IPS-18c (cell line): ENCODE measurements at regions not wholly inside any gene's neighbourhood (a gene's known extent, or its start where the extent isn't known, plus 50 kb on each side); places are given as distances from the start of the nearest gene placed in this dataset.

Experiments used
- H3K4me3 ChIP-seq: 2 replicates; pipeline ENCODE4 v1.7.0; 2013; ENCODE audit warnings: low read depth, mild to moderate bottlenecking, low read length, moderate library complexity; ENCODE audit not compliant: insufficient read depth
- H3K9me3 ChIP-seq: one replicate; pipeline ENCODE4 v1.6.1; 2013; ENCODE audit warnings: mild to moderate bottlenecking, low read length, moderate library complexity; ENCODE audit not compliant: control insufficient read depth, insufficient read depth

DNA sequence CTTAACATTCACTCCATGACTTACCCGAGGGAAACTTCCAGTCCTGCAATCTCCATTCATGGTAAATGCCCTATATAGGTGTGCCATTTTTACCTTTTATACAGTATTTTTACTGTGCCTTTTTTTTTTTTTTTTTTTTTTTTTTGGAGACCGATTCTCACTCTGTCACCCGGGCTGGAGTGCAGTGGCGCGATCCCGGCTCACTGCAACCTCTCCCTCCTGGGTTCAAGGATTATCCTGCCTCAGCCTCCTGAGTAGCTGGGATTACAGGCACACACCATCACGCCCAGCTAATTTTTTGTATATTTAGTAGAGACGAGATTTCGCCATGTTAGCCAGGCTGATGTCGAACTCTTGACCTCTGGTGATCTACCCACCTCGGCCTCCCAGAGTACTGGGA lies 124.4 kb upstream of the PLPPR4 start:
- peaks cover 4% of the 10 kb centered on the region for H3K9me3 ChIP-seq
- no peak overlapping the region for H3K4me3 ChIP-seq

GRCh38 chr1:99146129-99146848 lies 118.0 kb upstream of the PLPPR4 start:
- no peak overlapping the region for H3K4me3 ChIP-seq
- H3K9me3 ChIP-seq = no peaks in the 10 kb centered on the region

- Histone ChIP-seq H3K9me3 (no peaks in the 10 kb centered on the region), H3K4me3 (no peak overlapping the region)
These were observed 114.3 kb upstream of the PLPPR4 start for GRCh38 chr1:99149952-99150351.

- no peaks in the 10 kb centered on the region for H3K9me3 ChIP-seq
These were observed 112.2 kb upstream of the PLPPR4 start for GRCh38 chr1:99152132-99152531.

GRCh38 chr1:99163671-99164070 lies 100.6 kb upstream of the PLPPR4 start:
- no peaks in the 10 kb centered on the region for H3K9me3 ChIP-seq
- no peak overlapping the region for H3K4me3 ChIP-seq

More at GRCh38 chr1:99152132-99152531, 112.2 kb upstream of the PLPPR4 start:
- no peak overlapping the region for H3K4me3 ChIP-seq

GRCh38 chr1:99170516-99170915 lies 93.8 kb upstream of the PLPPR4 start:
- H3K4me3 ChIP-seq = no peak overlapping the region
- no peaks in the 10 kb centered on the region for H3K9me3 ChIP-seq

DNA sequence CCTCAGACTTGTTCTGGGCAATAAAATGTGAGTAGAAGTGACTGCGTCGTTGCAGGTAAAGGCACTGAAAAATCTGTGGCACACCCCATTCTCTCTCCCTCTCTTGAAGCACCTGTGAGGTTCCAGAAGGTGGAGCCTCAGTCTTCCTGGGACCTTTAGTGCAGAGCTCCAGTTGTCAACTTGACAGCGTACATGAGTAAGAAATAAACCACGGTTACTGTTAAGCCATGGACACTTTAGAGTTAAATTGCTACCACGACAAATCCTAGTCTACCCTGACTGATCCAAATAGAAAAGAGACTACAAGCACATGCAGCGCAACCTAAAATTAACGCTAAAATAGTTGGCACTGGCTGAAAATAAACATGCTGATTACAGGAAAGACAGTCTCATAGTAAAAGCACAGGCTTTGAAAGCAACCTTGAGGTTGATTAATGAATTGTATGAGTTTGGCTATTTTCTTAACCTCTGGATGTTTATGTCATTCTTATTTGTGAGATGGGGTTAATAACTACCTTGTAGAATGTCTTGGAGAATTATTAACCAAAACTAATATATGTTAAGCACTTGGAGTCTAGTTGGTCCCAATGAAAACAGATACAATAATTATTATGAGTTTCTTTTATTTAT lies 93.0 kb upstream of the PLPPR4 start:
- no peak overlapping the region for H3K4me3 ChIP-seq
- H3K9me3 ChIP-seq = no peaks in the 10 kb centered on the region

DNA sequence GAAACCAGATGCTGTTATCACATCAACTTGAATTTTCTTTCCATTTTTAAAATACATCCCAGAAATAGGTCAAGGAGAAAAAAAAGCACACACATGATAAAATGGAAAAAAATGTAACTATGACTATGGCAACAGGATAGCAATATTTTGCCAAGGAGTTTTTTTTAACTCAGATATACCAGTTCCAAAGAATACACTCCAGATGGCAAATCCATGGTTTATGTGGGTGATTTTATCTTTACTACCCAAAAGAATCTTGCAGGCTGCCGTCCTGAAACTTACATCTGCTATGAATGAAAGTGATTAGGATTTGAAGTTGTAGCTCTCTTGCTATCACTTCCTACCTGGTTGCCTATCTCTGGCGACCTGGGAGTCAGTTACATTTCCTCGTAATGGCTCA lies 91.0 kb upstream of the PLPPR4 start:
- Histone ChIP-seq H3K4me3 (no peak overlapping the region), H3K9me3 (no peaks in the 10 kb centered on the region)

DNA sequence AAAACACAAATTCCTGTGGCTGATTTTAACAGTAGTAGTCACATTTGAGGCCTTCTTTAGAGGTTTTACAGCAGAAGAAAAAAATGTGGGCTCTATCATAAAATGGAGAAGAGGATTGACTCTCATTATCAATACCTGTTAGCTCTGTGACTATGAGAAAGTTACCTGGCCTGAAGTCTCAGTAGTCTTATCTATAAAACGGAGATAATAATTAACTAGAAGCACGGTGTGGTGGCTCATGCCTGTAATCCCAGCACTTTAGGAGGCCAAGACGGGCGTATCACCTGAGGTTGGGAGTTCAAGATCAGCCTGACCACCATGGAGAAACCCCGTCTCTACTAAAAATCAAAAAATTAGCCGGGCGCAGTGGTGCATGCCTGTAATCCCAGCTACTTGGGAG lies 90.4 kb upstream of the PLPPR4 start:
- Histone ChIP-seq H3K4me3 (no peak overlapping the region), H3K9me3 (no peaks in the 10 kb centered on the region)

DNA sequence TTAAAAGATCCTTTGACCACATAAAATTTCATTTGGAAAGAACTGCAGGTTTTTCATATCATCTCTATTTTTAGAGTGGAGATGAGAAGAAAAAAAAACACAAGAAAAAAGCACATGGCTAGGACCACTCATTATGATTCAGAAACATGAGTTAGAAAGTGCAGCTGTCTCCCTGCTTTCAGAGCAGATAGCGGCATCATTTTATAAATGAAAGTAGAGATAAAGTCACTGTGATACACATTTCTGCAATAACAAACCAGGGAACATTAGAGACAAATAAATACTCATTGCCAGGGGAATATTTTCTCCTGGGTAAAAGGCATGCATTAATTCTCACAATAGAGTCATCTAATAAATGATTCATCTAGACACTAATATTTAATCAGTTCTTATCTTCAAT lies 87.5 kb upstream of the PLPPR4 start:
- no peaks in the 10 kb centered on the region for H3K9me3 ChIP-seq

DNA sequence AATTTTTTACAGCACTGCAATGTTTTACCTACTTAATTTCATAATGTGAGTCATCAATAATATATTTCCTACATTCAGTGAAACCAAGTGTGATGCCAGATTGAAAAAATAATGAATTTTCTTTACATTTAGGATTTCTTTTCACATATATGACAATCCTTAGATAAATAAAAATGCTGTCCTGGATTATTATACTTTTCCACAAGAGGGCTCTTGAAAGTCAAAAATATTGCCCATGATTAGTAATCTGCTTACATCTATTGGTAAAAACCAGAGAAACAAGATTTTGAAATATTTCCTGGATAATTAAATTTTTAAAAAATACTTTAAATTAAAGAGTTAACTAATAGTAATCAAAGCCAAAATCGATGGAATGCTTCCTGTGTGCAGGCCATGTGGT lies 86.8 kb upstream of the PLPPR4 start:
- H3K4me3 ChIP-seq = no peak overlapping the region
- H3K9me3 ChIP-seq = no peaks in the 10 kb centered on the region

More for the DNA sequence above, 87.5 kb upstream of the PLPPR4 start:
- H3K4me3 ChIP-seq = no peak overlapping the region

GRCh38 chr1:99180343-99180808 lies 83.9 kb upstream of the PLPPR4 start:
- Histone ChIP-seq H3K4me3 (no peak overlapping the region), H3K9me3 (peaks cover 2% of the 10 kb centered on the region)

- peaks cover 2% of the 10 kb centered on the region for H3K9me3 ChIP-seq
- no peak overlapping the region for H3K4me3 ChIP-seq
These were observed 83.4 kb upstream of the PLPPR4 start for GRCh38 chr1:99180915-99181314.

DNA sequence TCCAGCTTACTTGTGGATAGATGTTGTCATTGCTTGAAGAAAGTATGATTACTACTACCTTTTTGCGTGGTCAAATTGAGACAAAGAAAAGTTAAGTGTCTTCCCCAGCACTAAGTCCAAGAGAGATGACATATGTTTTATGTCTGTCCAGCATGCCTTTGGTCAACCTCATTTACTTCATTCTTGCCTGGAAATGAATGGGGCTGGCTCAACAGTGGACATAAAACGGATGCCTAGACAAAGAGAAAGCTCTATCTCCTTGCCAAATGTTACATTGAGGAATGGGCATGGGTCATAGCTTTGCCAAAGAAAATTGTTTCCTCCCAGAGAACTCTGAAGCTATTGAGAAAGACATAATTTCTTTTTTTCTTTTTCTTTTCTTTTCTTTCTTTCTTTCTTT lies 82.4 kb upstream of the PLPPR4 start:
- no peak overlapping the region for H3K4me3 ChIP-seq
- H3K9me3 ChIP-seq = peaks cover 2% of the 10 kb centered on the region

DNA sequence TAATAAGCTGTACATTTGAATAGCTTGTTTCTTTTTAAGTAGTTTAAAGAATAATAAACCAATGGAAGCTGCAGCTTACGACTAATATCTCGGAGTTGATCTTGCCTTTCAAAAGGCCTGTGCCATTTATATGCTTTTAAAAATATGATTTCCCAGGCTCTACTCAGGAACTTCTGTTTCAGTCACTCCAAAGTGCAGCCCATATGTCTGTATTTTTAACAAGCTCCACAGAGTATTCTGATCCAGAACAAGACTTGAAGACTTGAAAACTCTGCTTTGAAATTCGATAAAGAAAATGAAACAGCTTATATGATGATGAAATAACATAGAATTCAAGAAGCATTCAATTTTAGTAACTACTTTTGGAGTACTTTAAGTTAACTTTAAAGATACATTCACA lies 79.1 kb upstream of the PLPPR4 start:
- Histone ChIP-seq H3K9me3 (peaks cover 2% of the 10 kb centered on the region), H3K4me3 (no peak overlapping the region)

- Histone ChIP-seq H3K9me3 (no peaks in the 10 kb centered on the region), H3K4me3 (no peak overlapping the region)
These were observed 70.9 kb upstream of the PLPPR4 start for GRCh38 chr1:99193431-99193830.

DNA sequence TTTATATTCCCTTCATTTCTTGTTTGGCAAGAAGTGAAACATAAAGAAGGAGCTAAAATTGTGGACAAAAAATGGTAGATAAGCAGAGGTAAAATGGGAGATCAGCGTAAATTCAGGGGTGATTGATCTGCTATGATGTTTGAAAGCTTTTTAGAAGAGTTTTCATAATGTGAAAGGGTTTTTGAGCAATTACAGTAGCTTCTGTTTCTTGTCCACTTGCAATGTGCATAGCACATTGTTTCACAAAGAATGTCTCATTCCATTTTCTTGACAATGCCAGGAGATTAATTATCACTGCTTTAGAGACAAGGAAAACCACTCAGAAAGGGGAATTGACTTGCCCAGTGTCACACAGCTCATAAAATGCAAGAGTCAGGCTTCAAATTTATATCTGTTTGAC lies 65.9 kb upstream of the PLPPR4 start:
- H3K4me3 ChIP-seq = no peak overlapping the region
- no peaks in the 10 kb centered on the region for H3K9me3 ChIP-seq

- no peak overlapping the region for H3K4me3 ChIP-seq
- H3K9me3 ChIP-seq = no peaks in the 10 kb centered on the region
These were observed 57.1 kb upstream of the PLPPR4 start for GRCh38 chr1:99207216-99207615.
